ENCODE measurements at regions not wholly inside any gene's neighbourhood (a gene's known extent, or its start where the extent isn't known, plus 50 kb on each side); places are given as distances from the start of the nearest gene placed in this dataset.

DNA sequence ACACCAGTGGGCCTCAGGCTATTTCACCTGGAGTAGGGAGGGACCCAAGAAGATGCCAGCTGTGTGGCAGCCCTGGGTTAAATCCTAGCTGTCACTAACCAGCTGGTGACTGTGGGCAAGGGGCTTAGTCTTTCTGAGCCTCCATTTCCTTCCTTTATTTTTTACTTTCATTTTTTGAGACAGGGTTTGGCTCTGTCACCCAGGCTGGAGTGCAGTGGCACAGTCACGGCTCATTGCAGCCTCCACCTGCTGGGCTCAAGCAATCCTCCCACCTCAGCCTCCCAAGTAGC lies 108.0 kb upstream of the SMAD3 start:
- Histone ChIP-seq H3K4me2 (ENCODE audit: insufficient read depth, insufficient read length, low read length) (no peak overlapping the region), H3K27ac (ENCODE audit: insufficient read length, low read depth, low read length) (no peak overlapping the region), H2AFZ (ENCODE audit: low read length) (no peak overlapping the region), H4K8ac (replicated peaks; ENCODE audit: insufficient read length, low read depth, low read length) (no peak overlapping the region), H3K79me2 (ENCODE audit: insufficient read depth, low read length) (no peaks in the 10 kb centered on the region), H2BK12ac (ENCODE audit: insufficient read length, low read depth, low read length) (no peak overlapping the region), H3T11ph (ENCODE audit: low read length) (no peak overlapping the region), H3K23me2 (ENCODE audit: insufficient read length, low read depth, low read length, poor library complexity, severe bottlenecking) (no peaks in the 10 kb centered on the region), H3K4ac (ENCODE audit: low read depth, low read length) (no peak overlapping the region), H3K56ac (ENCODE audit: insufficient read length, low read depth, low read length) (no peak overlapping the region), H3K9me3 (ENCODE audit: control insufficient read depth, low read depth, low read length) (no peaks in the 10 kb centered on the region), H2BK5ac (ENCODE audit: insufficient read length, low read length) (no peak overlapping the region), H3K9ac (ENCODE audit: extremely low read depth, insufficient read length, low read length) (no peak overlapping the region), H4K5ac (ENCODE audit: insufficient read length, low read depth, low read length) (no peak overlapping the region), H3K4me1 (ENCODE audit: insufficient read depth, low read length) (no peaks in the 10 kb centered on the region; the same call in 1 of the 2 replicates), H3K79me1 (ENCODE audit: insufficient read depth, low read depth, low read length, poor library complexity, severe bottlenecking) (no peaks in the 10 kb centered on the region), H2AK5ac (ENCODE audit: insufficient read length, low read length) (no peak overlapping the region), H3K18ac (ENCODE audit: insufficient read length, low read depth, low read length) (no peak overlapping the region), H4K91ac (ENCODE audit: insufficient read length, low read depth, low read length) (no peak overlapping the region), H3K14ac (ENCODE audit: insufficient read depth, low read length) (no peak overlapping the region), H3K23ac (ENCODE audit: insufficient read length, low read depth, low read length) (no peak overlapping the region), H2BK20ac (ENCODE audit: low read depth, low read length, poor library complexity, severe bottlenecking) (no peak overlapping the region), H3K27me3 (ENCODE audit: insufficient read depth, low read length) (no peaks in the 10 kb centered on the region), H4K20me1 (ENCODE audit: control insufficient read depth, insufficient read depth, insufficient read length) (no peaks in the 10 kb centered on the region), H2BK15ac (ENCODE audit: low read depth, low read length) (no peak overlapping the region), H2BK120ac (ENCODE audit: low read depth, low read length, poor library complexity, severe bottlenecking) (no peak overlapping the region)
- Mint-ChIP-seq H3K36me3 (ENCODE audit: insufficient read depth in 1 of 3, low read depth in 3 of 3) (no peaks in the 10 kb centered on the region), H3K4me1 (peaks cover 13 to 20% of the 10 kb centered on the region in 2 experiments), H3K9me3 (no peaks in the 10 kb centered on the region), H3K4me3 (no peak overlapping the region; a peak in 1 of 5 replicates), H3K27ac (no peak overlapping the region), H3K27me3 (ENCODE audit: low read depth) (peaks cover 8% of the 10 kb centered on the region)
- no CpG with 5 or more reads among the region's 1 CpG for WGBS (ENCODE audit: extremely low coverage, insufficient read length, low lambda C conversion rate)
- DNase-seq = no peak
- TF ChIP-seq, protein P1, sequence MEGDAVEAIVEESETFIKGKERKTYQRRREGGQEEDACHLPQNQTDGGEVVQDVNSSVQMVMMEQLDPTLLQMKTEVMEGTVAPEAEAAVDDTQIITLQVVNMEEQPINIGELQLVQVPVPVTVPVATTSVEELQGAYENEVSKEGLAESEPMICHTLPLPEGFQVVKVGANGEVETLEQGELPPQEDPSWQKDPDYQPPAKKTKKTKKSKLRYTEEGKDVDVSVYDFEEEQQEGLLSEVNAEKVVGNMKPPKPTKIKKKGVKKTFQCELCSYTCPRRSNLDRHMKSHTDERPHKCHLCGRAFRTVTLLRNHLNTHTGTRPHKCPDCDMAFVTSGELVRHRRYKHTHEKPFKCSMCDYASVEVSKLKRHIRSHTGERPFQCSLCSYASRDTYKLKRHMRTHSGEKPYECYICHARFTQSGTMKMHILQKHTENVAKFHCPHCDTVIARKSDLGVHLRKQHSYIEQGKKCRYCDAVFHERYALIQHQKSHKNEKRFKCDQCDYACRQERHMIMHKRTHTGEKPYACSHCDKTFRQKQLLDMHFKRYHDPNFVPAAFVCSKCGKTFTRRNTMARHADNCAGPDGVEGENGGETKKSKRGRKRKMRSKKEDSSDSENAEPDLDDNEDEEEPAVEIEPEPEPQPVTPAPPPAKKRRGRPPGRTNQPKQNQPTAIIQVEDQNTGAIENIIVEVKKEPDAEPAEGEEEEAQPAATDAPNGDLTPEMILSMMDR (conservative IDR thresholded peaks at IDR 0.05) = no peak

All from H9 (cell line).